ENCODE measurements at regions not wholly inside any gene's neighbourhood (a gene's known extent, or its start where the extent isn't known, plus 50 kb on each side); places are given as distances from the start of the nearest gene placed in this dataset.

GRCh38 chrX:33324099-33324498 is 112.8 kb upstream of the DMD start:
- ATAC-seq (no peak), DNase-seq (ENCODE audit: low read depth, low spot score) (no peak)
- TF ChIP-seq, protein P1, sequence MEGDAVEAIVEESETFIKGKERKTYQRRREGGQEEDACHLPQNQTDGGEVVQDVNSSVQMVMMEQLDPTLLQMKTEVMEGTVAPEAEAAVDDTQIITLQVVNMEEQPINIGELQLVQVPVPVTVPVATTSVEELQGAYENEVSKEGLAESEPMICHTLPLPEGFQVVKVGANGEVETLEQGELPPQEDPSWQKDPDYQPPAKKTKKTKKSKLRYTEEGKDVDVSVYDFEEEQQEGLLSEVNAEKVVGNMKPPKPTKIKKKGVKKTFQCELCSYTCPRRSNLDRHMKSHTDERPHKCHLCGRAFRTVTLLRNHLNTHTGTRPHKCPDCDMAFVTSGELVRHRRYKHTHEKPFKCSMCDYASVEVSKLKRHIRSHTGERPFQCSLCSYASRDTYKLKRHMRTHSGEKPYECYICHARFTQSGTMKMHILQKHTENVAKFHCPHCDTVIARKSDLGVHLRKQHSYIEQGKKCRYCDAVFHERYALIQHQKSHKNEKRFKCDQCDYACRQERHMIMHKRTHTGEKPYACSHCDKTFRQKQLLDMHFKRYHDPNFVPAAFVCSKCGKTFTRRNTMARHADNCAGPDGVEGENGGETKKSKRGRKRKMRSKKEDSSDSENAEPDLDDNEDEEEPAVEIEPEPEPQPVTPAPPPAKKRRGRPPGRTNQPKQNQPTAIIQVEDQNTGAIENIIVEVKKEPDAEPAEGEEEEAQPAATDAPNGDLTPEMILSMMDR (IDR thresholded peaks at IDR 0.05 in 2 of 3, conservative IDR thresholded peaks at IDR 0.05 in 1 of 3; ENCODE audit: borderline replicate concordance in 1 of 3, insufficient read depth in 1 of 3, low read depth in 2 of 3, low read length in 2 of 3) = no peak
- TF ChIP-seq EZH2 (IDR thresholded peaks at IDR 0.05) = no peak
- no peak for TF ChIP-seq SP1 (IDR thresholded peaks at IDR 0.05; ENCODE audit: low read depth)
- no peak for TF ChIP-seq ZBTB33 (IDR thresholded peaks at IDR 0.05; ENCODE audit: extremely low read depth, insufficient replicate concordance, low read length)
- no peak for TF ChIP-seq MAX (IDR thresholded peaks at IDR 0.05)
- no peak for TF ChIP-seq POLR2A (IDR thresholded peaks at IDR 0.05; ENCODE audit: borderline replicate concordance, extremely low read depth, insufficient read depth, insufficient read length)
- TF ChIP-seq SRF (IDR thresholded peaks at IDR 0.05; ENCODE audit: low read depth) = no peak
- no peak for TF ChIP-seq CBX3 (IDR thresholded peaks at IDR 0.05; ENCODE audit: low read depth)
- TF ChIP-seq JUND (IDR thresholded peaks at IDR 0.05) = no peak
- TF ChIP-seq TCF7L2 (IDR thresholded peaks at IDR 0.05; ENCODE audit: borderline replicate concordance, extremely low read depth, insufficient read depth, insufficient read length) = no peak
- TF ChIP-seq RAD21 (IDR thresholded peaks at IDR 0.05; ENCODE audit: low read depth) = no peak
- no peak for TF ChIP-seq EZH2phosphoT487 (IDR thresholded peaks at IDR 0.05; ENCODE audit: borderline replicate concordance)
- TF ChIP-seq POLR2AphosphoS5 (IDR thresholded peaks at IDR 0.05; ENCODE audit: low read depth, low read length) = no peak
- TF ChIP-seq ZNF274 (IDR thresholded peaks at IDR 0.05; ENCODE audit: low read depth, low read length) = no peak
- intact Hi-C loops (cut with micrococcal nuclease) = no loop called here
- ChIA-PET CTCF (no interaction called here), RAD21 (ENCODE audit: low non-redundant PET in 1 of 2, low total read pairs in 2 of 2, uncharacterized antibody in 2 of 2, unreplicated experiment in 2 of 2) (no interaction called here), POLR2A (no interaction called here)
- no peak overlapping the region for H3K27ac ChIP-seq (ENCODE audit: low read depth, low read length)
- no peaks in the 10 kb centered on the region for H3K79me2 ChIP-seq (ENCODE audit: insufficient read depth, low read length)
- no peaks in the 10 kb centered on the region for H3K36me3 ChIP-seq (ENCODE audit: control insufficient read depth in 1 of 2, insufficient read depth in 2 of 2, low read length in 2 of 2)
- H3K4me3 ChIP-seq (replicated peaks in 1 of 2; ENCODE audit: low read depth in 1 of 2, low read length in 2 of 2) = no peak overlapping the region
- H4K20me1 ChIP-seq (ENCODE audit: insufficient read depth) = no peaks in the 10 kb centered on the region
- no peaks in the 10 kb centered on the region for H3K9me3 ChIP-seq (ENCODE audit: control insufficient read depth in 1 of 2, insufficient read depth in 1 of 2, low read depth in 1 of 2, low read length in 2 of 2)
- H3K27me3 ChIP-seq (ENCODE audit: insufficient read depth, low read length) = no peaks in the 10 kb centered on the region
- no peaks in the 10 kb centered on the region for H3K9me2 ChIP-seq (ENCODE audit: insufficient read depth)
- H3K4me2 ChIP-seq (ENCODE audit: low read length) = no peak overlapping the region
- no peaks in the 10 kb centered on the region for H3K4me1 ChIP-seq (ENCODE audit: control insufficient read depth in 1 of 2, insufficient read depth in 2 of 2, low read length in 2 of 2)
- H3K9ac ChIP-seq (ENCODE audit: low read length) = no peak overlapping the region
- H2AFZ ChIP-seq (ENCODE audit: low read depth, low read length, poor library complexity, severe bottlenecking) = no peak overlapping the region
- no TSS peak for BruUV-seq (replicated peaks)
